ENCODE measurements at regions not wholly inside any gene's neighbourhood (a gene's known extent, or its start where the extent isn't known, plus 50 kb on each side); places are given as distances from the start of the nearest gene placed in this dataset.

DNA sequence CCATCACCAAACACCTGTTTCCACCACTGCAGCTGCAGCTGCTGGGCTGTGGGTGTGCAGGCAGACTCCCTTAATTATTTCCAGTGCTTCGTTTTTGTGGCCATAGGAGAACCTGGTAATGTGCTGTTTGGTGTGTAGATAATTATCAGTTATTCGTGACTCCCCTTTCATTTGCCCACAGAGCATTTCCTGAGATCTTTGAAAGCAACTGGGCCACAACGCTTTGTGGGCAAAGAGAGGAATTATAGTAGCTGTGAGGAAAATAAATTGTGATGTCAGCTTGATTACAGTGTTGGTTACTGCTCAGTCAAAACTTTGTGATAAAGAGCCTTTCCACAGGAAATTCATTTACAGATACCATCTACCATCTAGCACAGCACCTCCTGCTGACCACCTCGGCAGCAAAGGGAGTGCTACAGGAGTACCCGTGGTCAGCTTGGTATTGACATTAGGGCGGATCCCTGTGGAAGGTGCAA, 193.3 kb upstream of the SLCO3A1 start:
- DNase-seq (ENCODE audit: low read depth in 1 of 2, low spot score in 1 of 2): no peak

DNA sequence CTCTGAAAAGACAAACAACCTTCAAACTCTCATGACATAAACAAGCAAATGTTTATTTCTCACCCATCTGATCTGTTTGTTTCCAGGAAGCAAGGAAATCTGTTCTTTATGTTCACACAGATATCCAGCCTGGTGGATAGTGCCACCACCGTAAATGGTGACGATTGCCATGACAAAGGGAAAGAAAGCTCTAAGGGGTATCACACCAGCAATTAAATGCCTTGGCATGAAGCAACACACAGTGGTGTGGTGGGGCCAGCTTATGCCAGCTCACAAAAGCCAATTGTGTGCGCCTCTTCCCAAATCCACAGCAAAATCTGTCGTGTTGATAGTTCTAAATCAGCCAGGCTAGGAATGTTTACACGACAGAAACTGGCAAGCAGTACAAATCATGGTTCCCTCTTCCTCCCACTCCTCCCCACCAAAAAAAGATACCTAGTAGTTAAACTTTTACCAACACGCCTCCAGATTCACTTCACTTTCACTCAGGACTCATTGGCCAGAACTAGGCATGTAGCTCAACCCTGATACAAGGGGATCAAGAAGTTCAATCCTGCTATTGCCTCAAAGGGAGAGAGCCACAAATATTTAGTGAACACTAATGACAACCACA, 189.2 kb upstream of the SLCO3A1 start:
- no peak for DNase-seq (ENCODE audit: low read depth in 1 of 2, low spot score in 1 of 2)

GRCh38 chr15:91665212-91665611, 188.3 kb upstream of the SLCO3A1 start:
- DNase-seq (ENCODE audit: low read depth in 1 of 2, low spot score in 1 of 2): no peak

- DNase-seq (ENCODE audit: low read depth in 1 of 2, low spot score in 1 of 2): no peak
These were observed 185.1 kb upstream of the SLCO3A1 start for GRCh38 chr15:91668370-91668769.

GRCh38 chr15:91670108-91670507, 183.4 kb upstream of the SLCO3A1 start:
- no peak for DNase-seq (ENCODE audit: low read depth in 1 of 2, low spot score in 1 of 2)

GRCh38 chr15:91678003-91678402, 175.5 kb upstream of the SLCO3A1 start:
- DNase-seq (ENCODE audit: low read depth in 1 of 2, low spot score in 1 of 2): no peak

GRCh38 chr15:91679447-91679846, 174.1 kb upstream of the SLCO3A1 start:
- no peak for DNase-seq (ENCODE audit: low read depth in 1 of 2, low spot score in 1 of 2)

DNA sequence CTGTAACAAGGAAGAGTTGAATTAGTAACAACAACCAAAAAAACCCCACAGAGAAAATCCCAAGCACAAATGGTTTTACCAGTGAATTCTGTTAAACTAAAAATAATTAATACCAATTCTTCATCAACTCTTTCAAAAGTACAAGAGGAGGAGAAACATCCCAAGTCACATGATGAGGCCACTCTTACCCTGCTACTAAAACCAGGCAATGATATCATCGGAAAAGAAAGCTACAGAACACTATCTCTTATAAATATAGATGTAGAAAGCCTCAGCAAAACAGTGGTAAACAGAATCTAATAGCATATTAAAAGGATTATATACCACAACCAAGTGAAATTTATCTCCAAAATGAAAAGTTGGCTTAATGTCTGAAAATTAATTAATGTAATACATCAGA, 168.1 kb upstream of the SLCO3A1 start:
- DNase-seq (ENCODE audit: low read depth in 1 of 2, low spot score in 1 of 2): no peak

- DNase-seq (ENCODE audit: low read depth in 1 of 2, low spot score in 1 of 2): no peak
These were observed 164.7 kb upstream of the SLCO3A1 start for GRCh38 chr15:91688811-91689210.

GRCh38 chr15:91689377-91689776, 164.1 kb upstream of the SLCO3A1 start:
- no peak for DNase-seq (ENCODE audit: low read depth in 1 of 2, low spot score in 1 of 2)

- DNase-seq (ENCODE audit: low read depth in 1 of 2, low spot score in 1 of 2): no peak
These were observed 160.9 kb upstream of the SLCO3A1 start for GRCh38 chr15:91692596-91692995.

- no peak for DNase-seq (ENCODE audit: low read depth in 1 of 2, low spot score in 1 of 2)
These were observed 159.2 kb upstream of the SLCO3A1 start for GRCh38 chr15:91694131-91694830.

GRCh38 chr15:91694831-91695210, 158.7 kb upstream of the SLCO3A1 start:
- DNase-seq (ENCODE audit: low read depth in 1 of 2, low spot score in 1 of 2): no peak

GRCh38 chr15:91695799-91696198, 157.7 kb upstream of the SLCO3A1 start:
- DNase-seq (ENCODE audit: low read depth in 1 of 2, low spot score in 1 of 2): no peak

GRCh38 chr15:91696981-91697380, 156.5 kb upstream of the SLCO3A1 start:
- DNase-seq (ENCODE audit: low read depth in 1 of 2, low spot score in 1 of 2): no peak

DNA sequence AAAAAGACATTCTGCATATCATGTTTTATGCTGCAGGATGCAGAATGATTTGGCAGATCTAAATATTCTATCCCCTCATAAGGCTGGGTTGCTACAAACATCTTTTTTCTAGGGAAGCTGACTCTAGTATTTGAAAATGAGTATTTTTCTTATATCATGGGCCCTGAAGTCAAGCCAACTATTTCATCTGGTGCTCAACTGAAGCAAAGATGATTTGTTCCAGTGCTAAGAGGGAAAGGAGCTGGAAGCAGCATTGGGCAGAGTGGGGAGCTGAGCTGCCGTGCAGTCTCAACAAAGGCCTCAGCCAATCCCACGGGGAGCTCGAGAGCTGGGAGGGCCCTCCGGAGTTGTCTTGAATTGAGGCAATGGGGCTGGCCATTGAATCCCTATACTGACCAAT, 155.3 kb upstream of the SLCO3A1 start:
- no peak for DNase-seq (ENCODE audit: low read depth in 1 of 2, low spot score in 1 of 2)

GRCh38 chr15:91699741-91700140, 153.8 kb upstream of the SLCO3A1 start:
- no peak for DNase-seq (ENCODE audit: low read depth in 1 of 2, low spot score in 1 of 2)

DNA sequence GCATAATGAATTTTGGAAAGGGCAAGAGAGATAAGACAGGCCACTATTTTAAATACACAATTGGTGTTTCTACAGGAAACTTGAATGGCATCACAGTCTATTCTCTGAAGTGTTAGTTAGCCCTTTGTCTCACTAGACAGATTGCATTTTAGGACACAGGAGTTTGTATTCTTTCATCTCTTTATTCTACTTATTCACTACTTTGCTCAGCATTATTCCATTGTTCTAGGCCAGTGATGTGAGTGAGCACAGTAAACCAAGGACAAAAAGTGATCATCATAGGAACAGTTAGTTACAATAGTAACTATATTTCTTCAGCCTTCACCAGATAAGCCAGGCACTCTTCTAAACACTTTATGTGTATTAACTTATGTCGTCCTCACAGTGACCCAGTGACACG, 150.2 kb upstream of the SLCO3A1 start:
- DNase-seq (ENCODE audit: low read depth in 1 of 2, low spot score in 1 of 2): no peak

DNA sequence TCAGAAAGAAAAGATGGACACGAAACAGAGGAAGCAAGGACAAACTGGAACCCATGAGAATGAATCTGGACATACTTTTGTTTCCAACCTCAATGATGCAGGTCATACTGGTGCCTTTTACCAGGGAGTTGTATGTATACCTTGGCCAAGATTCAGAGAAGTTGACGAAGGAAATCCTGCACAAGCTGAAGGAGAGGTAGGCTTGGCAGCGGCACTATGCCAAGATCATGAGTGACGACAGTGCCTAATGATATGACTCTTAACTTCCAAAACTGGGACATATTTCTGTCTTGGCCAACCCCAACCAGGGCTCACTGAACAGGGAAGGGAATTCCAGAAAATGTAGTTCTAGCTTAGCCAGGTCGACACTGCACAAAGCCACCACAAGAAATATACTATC, 149.2 kb upstream of the SLCO3A1 start:
- DNase-seq (ENCODE audit: low read depth in 1 of 2, low spot score in 1 of 2): no peak

DNA sequence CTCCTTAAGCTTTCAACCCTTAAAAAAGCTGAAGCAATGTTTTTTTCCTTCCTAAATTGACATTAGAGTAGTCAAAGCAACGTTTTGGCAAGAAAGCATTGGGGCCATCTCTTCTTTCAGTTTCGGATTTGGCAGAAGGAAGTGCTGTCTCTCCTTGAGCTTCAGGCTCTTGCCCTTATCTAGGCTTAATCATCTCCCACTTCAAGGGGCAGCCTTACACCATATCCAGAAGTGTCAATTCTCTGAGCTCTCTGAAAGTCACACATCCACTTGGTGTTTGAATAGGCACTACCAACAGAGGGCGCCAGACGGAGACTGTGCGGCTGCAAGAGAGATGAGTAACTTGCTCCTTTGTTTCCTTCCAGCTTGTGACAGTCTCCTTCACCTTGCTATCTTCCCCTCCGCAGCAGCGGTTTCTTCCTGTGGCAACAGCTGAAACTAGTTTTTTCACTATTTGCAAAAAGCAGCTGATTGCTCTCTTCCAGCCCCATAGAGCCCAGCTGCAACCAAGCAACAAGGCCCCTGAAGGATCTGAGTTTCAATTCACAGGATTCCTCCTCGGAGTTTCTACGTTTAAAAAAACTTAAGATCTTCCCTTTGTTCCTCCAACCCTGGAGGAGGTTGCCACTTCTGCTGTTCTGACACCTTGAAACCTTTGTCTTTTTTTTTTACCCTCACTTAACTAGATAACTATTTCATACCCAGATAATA, 147.0 kb upstream of the SLCO3A1 start:
- DNase-seq (ENCODE audit: low read depth in 1 of 2, low spot score in 1 of 2): peak; percentile 63 to 64

DNA sequence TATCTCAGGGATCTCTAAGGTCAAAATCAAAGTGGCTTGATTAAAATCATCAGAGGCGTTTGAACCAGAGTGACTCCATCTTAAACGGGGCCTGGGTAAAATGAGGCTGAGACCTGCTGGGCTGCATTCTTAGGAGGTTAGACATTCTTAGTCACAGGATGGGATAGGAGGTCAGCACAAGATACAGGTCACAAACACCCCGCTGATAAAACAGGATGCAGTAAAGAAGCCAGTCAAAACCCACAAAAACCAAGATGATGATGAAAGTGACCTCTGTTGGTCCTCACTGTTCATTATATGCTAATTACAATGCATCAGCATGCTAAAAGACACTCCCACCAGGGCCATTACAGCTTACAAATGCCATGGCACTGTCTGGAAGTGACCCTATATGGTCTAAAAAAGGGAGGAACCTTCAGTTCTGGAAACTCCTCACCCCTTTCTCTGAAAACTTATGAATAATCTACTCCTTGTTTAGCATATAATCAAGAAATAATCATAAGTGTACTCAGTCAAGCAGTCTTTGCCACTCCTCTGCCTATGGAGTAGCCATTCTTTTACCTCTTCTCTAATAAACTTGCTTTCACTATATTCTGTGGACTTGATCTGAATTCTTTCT, 143.3 kb upstream of the SLCO3A1 start:
- DNase-seq (ENCODE audit: low read depth in 1 of 2, low spot score in 1 of 2): no peak

All from stimulated activated CD4-positive, alpha-beta T cell treated with anti-CD3 and anti-CD28 coated beads, Interleukin-15, amount 100 ng/mL, for 1 hour (primary cell).